Osteocyte (in vitro differentiated cells): ENCODE measurements at regions not wholly inside any gene's neighbourhood (a gene's known extent, or its start where the extent isn't known, plus 50 kb on each side); places are given as distances from the start of the nearest gene placed in this dataset.

Experiments
- DNase-seq: peaks from one replicate; pipeline ENCODE4 v3.0.0; 2021; ENCODE audit warnings: mixed read lengths; ENCODE audit not compliant: unreplicated experiment; ENCODE audit errors: extremely low spot score
- H3K27ac Mint-ChIP-seq: one replicate; pipeline ENCODE4 v1.8.0; 2021; ENCODE audit warnings: mild to moderate bottlenecking, mixed read lengths; ENCODE audit not compliant: unreplicated experiment
- H3K27me3 Mint-ChIP-seq: one replicate; pipeline ENCODE4 v1.8.0; 2021; ENCODE audit warnings: mixed read lengths; ENCODE audit not compliant: unreplicated experiment
- H3K36me3 Mint-ChIP-seq: one replicate; pipeline ENCODE4 v1.8.0; 2021; ENCODE audit warnings: mixed read lengths; ENCODE audit not compliant: unreplicated experiment
- H3K4me1 Mint-ChIP-seq: one replicate; pipeline ENCODE4 v1.8.0; 2021; ENCODE audit warnings: mixed read lengths; ENCODE audit not compliant: unreplicated experiment
- H3K4me3 Mint-ChIP-seq: one replicate; pipeline ENCODE4 v1.8.0; 2021; ENCODE audit warnings: mild to moderate bottlenecking, moderate library complexity, mixed read lengths; ENCODE audit not compliant: unreplicated experiment
- H3K9me3 Mint-ChIP-seq: one replicate; pipeline ENCODE4 v1.8.0; 2021; ENCODE audit warnings: mixed read lengths; ENCODE audit not compliant: unreplicated experiment
- CTCF ChIP-seq: fragments of 200-600 bp; sonication (generic); IDR thresholded peaks from 2 replicates; pipeline ENCODE4 v1.5.0; 2021; ENCODE audit warnings: antibody characterized with exemption, mild to moderate bottlenecking, moderate library complexity

DNA sequence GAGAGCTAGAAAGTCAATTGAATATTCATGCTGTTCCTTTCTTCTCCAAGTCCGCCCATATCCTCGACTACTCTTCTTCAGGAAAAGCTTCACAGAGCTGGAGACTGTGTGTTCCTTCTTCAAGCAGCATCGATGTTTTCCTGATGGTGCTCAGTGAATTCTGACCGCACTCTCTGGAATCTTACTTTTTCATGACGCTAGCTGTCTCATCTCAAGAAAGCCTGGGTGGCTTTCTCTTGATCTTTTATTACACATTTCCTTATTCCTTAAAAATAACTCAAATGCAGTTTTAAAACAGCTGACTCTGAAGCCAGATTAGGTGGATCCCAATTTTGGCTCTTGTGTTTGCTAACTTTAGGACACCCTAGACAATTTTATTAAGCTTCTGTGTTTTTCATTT, 1245.1 kb upstream of the LRRTM1 start:
- no peak for TF ChIP-seq CTCF
- no peak for DNase-seq
- H3K4me3 Mint-ChIP-seq = no peak overlapping the region
- no peaks in the 10 kb centered on the region for H3K36me3 Mint-ChIP-seq
- H3K27ac Mint-ChIP-seq = no peak overlapping the region
- H3K27me3 Mint-ChIP-seq = no peaks in the 10 kb centered on the region
- H3K9me3 Mint-ChIP-seq = peaks cover 9% of the 10 kb centered on the region
- H3K4me1 Mint-ChIP-seq = no peaks in the 10 kb centered on the region

GRCh38 chr2:81545626-81546025, 1241.1 kb upstream of the LRRTM1 start:
- no peaks in the 10 kb centered on the region for H3K4me1 Mint-ChIP-seq
- no peak overlapping the region for H3K4me3 Mint-ChIP-seq
- no peaks in the 10 kb centered on the region for H3K27me3 Mint-ChIP-seq
- H3K9me3 Mint-ChIP-seq = peaks cover 3% of the 10 kb centered on the region
- TF ChIP-seq CTCF = no peak
- no peaks in the 10 kb centered on the region for H3K36me3 Mint-ChIP-seq
- no peak overlapping the region for H3K27ac Mint-ChIP-seq
- no peak for DNase-seq

DNA sequence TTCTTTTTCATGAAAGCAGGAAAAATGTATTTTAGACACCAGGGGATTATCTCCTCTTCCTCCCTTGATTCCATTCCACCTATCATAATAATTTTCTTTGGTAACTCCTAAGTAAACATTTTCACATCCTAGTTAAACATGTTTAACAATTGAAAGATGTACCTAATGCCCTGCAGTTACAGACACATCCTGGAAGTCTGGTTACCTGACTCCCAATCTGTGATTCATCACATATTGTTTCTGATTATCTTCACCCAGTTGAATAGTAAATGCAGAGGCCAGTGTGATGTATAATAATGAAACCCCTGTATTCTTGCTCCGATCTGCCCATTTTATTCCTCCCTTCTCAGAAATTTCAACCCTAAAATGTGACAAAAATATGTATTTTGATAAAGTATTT, 1237.6 kb upstream of the LRRTM1 start:
- Mint-ChIP-seq H3K36me3 (no peaks in the 10 kb centered on the region), H3K27me3 (no peaks in the 10 kb centered on the region), H3K4me3 (no peak overlapping the region), H3K4me1 (no peaks in the 10 kb centered on the region), H3K9me3 (no peaks in the 10 kb centered on the region), H3K27ac (no peak overlapping the region)
- TF ChIP-seq CTCF = no peak
- no peak for DNase-seq

- Mint-ChIP-seq H3K36me3 (no peaks in the 10 kb centered on the region), H3K27me3 (no peaks in the 10 kb centered on the region), H3K9me3 (peaks cover 16% of the 10 kb centered on the region), H3K4me1 (no peaks in the 10 kb centered on the region), H3K4me3 (no peak overlapping the region), H3K27ac (no peak overlapping the region)
- TF ChIP-seq CTCF = no peak
- no peak for DNase-seq
Observed at GRCh38 chr2:81529944-81530343, 1225.4 kb upstream of the LRRTM1 start.

- Mint-ChIP-seq H3K4me3 (no peak overlapping the region), H3K36me3 (no peaks in the 10 kb centered on the region), H3K27ac (no peak overlapping the region), H3K4me1 (no peaks in the 10 kb centered on the region), H3K9me3 (peaks cover 21% of the 10 kb centered on the region), H3K27me3 (no peaks in the 10 kb centered on the region)
- DNase-seq = no peak
- TF ChIP-seq CTCF = no peak
Observed at GRCh38 chr2:81528852-81529480, 1224.4 kb upstream of the LRRTM1 start.
